GM21576 (cell line): ENCODE measurements at regions not wholly inside any gene's neighbourhood (a gene's known extent, or its start where the extent isn't known, plus 50 kb on each side); places are given as distances from the start of the nearest gene placed in this dataset.

ENCODE experiments used
- ATAC-seq: cut with Tn5 transposase; IDR thresholded peaks from one replicate; pipeline ENCODE4 v1.9.1; 2021; ENCODE audit warnings: mild to moderate bottlenecking, moderate library complexity; ENCODE audit not compliant: unreplicated experiment

DNA sequence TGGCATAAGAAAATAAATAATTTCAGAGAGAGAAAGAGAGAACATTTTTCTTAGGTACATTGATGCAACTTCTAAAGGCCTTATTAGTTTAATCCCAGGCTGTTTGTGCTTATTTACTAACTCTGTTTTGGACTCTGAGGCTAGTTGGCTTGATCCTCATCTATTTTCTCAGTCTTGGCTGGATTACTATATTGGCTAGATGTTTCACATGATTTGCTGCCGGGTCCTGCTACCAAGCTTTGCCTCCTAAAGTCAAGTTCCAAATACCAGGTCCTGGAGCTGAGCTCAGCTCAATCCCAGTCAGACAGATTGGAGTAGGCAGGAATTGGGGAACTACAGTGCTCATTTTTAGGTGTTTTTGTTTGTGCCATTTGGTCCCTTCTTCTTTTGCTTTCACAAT lies 340.8 kb downstream of the BCAT1 start:
- ATAC-seq, result no peak

DNA sequence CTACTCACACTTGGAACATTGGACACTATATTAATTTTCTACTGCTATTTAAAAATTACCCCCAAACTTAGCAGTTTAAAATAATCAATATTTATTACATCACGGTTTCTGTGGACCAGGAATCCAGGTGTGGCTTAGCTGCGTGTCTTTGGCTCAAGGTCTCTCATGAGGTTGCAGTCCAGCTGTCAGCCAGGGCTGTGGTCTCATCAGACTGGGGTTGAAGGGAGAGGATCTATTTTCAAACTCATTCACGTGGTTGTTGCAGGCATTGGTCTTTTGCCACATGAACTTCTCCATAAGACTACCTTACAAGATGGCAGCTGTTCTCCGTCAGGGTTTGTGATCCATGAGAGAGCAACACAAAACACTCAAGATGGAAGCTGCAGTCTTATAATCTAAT lies 343.0 kb downstream of the BCAT1 start:
- no peak for ATAC-seq

DNA sequence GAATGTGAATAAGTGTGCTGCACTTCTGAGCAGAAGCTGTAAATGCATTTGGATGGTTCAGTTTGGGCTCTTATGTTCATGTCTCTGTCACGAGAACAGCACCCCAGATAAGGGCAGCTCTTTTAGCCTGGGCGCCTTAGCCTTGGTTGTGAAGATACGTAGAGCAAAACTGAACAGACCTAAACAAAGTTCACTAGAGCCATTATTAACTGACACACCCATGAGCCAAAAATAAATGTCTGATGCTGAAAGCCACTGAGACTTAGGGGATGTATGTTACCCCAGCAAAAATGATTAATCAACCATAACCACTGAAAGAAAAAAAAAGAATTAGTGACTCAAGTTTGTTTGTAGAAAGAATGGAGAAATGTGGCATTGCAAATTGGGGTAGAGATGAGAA lies 343.4 kb downstream of the BCAT1 start:
- ATAC-seq, result no peak

DNA sequence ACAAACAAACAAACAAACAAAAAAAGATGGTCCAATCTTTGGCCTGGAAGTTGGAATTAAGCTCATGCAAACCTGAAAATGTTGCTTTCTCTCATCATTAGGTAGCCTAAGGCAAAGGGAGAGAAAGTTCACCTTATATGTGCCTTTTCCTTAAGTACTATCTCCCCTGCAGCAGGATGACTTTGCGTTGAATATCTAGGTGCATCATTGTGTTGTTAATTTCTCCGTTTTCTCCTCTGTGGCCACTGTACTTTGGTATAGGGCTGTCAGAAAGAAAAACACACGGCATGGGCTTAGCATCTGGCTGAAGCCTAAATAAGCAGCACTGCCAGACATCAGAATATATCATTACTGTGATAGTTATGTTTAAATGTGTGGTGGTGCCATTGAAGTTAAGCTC lies 345.5 kb downstream of the BCAT1 start:
- ATAC-seq, result no peak

DNA sequence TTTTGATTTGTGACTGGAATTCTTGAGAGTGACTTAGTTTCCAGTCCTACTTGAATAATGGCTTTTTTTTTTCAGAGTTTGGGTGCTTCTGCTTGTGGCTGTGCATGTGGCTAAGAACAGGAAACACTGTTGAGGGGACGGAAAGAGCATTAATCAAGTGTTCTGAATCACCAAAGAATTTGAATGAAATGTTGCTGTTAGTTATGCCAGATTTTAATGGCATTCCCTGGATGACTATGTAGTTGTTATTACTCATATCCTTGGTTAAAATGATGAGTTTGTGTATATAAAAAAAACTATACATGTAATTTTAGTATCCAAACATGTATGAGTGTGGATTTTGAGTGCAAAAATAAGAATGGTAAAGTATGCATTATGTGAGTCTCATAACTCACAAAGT lies 347.9 kb downstream of the BCAT1 start:
- ATAC-seq, result no peak

DNA sequence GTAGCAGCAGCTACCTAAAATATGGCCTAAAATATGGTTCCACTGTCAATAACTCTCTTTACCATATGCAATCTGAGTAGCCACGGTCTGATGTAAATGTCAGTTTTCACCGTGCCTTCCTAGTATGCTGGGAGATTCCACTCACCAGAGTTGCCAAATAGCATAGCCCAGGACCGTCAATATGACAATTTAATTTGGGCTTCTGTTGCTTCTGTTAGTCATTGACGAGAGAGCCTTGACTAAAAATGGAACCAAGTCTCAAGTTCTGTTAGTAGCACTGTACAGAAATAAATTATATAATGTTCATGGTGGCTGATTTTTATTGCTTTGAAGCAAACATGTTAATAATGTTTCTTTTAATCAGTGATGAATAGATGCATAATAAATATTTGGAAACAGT lies 348.4 kb downstream of the BCAT1 start:
- ATAC-seq, result no peak

DNA sequence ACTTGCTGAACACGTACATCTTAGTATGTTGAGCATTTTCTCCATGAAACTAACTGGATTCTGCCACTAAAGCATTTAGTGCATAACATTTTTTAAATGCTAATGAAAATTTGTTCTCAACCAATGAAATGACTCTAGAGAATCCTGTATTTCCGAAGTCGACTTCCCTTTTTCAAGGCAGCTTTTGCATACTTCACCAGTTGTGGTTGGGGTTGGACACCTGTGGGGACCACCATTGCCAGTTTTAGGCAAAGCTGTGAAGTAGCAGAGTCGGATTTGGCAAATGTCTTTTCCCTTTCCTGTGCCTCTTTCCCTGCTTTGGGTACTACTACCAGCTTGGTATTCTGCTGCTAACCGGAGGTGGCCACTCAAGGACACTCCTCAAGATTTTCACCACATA lies 349.2 kb downstream of the BCAT1 start:
- no peak for ATAC-seq

DNA sequence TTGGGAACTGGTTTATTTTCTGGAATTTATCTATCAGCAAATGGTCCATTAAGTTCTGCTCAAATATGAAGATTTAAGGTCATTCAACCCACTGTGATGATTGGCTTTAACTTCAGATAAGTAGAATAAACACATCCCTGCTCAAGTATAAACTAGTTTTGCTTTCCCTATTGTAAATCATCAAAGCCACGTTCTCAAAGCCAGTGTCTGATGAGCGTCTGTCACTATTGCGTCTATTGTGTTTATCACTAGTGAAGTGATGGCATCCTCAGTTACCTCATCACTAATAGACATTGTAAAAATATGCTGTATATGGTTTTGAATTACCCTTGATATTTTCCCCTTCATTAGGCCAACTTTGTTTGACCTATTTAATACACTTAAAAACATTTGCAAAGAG lies 351.3 kb downstream of the BCAT1 start:
- no peak for ATAC-seq

DNA sequence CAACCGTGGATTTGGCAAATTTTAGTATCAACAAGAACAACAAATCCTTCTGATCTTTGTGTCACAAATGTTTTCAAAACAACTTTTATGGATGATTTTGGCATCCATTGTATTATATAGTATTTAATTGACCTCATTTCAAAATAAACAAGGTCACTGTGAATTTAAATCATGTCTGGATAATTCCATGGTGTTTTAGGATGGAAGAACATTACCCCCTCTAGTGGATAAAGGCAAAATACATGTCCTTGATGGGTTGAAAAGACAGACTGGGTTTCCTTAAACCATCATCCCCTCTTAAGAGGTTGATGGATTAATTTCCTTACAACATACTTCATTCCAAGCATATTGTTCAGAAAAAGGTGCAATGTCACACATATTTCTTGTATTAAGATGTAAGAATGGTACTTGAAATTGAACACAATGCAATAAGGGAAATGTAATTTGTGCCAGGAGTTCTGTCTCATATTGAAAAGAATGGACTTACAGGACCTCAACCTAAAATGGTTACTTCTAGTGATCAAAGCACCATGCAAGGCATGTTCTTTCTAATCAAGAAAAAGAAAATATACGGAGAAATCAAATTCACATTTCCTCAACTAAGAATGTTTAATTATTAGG lies 352.0 kb downstream of the BCAT1 start:
- ATAC-seq, result no peak

DNA sequence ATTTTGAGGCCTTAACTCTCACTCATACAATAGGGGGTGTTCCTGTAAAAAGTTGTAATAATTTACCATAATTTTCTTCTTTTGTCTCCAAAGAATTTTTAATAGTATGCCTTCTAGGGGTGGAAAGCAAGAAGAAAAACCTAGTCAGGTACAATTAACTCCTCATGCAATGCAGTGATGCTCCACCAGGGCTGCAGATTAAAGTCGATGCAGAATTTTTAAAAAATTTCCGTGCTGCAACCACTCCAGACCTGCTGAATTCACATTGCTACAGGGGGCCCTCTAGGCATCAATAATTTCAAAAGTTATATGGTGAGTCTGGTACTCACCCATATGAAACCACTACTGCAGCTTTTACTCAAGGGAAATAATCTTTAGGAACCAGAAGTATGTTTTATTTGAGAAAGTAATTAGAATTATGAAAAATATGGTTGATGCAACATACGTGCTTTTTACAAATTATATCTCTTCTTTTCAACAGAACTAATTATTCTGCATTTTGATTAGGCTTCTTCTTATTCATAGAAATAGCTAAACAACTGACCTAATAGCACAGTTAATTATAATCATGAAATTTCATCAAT lies 353.2 kb downstream of the BCAT1 start:
- no peak for ATAC-seq

DNA sequence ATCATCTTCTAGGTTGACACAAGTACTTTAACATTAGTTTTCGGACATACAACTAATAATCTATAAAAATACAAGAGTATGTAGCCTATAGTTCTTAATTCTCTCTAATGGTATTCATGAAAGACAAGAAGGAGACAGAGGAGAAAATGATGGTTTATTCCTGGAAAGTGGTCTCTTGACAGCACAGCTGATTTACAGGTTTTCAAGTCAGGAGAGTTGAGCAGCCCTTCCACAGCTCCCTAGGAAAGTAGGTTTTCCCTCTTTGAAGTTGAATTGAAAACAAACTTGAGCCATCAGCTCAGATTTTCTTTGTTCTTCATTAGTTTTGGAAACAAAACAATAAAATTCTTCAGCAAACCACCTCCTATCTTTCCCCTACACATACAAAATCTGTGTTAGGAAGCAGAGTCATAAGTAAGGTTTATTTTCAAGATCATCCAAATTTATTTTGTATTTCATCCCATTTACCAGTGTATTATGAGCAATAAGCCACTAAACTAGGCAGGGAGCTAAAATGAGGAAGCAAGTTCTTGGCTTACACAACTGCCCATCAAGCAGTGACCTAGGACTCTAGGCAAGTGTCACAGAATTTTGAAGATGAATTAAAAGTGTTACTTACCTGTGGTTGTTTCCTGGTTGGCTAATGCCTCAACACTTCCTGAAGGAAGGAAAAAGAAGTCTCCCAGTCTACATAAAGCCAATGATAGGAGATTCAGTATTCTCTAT lies 357.0 kb downstream of the BCAT1 start:
- no peak for ATAC-seq

DNA sequence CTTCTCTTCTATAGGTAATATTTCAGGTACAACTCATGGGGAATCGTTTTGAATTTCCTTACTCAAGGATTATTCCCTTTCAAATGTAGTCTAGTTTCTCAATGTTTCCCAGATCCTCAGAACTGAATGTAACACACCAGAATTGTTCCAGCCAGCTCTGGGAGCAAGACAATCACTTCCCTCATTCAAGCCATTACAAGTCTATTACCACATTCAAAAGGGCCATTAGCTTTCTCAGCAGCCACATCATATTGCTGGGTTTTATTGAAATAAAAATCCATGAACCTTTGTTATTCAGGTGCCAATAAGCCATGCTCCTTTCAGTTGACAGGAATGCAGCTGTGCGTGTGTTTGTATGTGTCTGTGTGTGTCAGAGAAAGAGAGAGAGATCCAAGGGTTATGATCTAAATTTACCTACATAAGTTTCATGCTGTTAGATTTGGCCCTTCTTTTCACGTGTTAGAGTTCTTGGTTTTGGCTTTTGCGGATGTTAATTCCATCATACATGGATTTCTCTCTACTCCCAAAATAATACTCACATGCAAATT lies 357.7 kb downstream of the BCAT1 start:
- ATAC-seq, result no peak

DNA sequence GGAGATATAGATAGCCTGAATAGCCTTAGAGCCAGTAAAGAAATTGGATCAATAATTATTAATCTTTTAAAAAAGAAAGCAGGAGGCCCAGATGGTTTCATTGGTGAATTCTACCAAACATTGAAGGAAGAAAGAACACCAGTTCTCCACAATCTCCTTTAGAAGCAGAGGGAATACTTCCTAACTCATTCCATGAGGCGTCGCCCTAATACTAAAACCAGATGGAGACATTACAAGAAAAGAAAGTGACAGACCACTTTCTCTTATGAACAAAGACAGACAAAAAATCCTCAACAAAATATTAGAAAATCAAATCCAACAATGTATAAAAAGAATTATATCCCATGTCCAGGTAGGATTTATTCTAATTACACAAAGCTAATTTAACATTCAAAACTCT lies 362.6 kb downstream of the BCAT1 start:
- ATAC-seq, result no peak

DNA sequence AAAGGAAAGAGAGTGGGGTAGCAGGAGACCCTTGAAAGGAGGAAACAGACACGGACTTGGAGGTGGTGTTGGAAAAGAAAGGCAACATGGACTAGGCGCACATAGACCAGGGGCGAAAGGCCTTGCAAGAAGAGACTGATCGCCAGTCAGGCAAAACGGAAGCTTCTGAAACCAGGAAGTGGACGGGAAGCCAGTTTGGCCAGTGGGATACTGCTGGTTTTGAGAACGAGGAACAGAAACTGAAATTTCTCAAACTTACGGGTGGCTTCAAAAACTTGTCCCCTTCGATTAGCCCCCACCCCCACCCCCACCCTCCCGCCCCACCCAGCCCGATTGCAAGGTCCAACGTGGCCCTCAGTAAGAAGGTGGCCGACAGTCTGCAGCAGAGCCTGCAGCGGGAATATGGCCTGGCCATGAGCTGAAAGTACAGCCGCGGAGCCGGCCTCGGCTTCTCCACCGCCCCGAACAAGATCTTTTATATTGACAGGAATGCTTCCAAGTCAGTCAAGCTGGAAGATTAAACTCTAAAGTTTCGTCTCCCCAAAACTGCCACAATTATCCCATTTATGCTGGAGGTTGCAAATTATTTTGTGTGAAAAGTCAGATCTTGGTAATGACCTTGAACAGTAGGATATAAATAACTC lies 364.7 kb downstream of the BCAT1 start:
- no peak for ATAC-seq

DNA sequence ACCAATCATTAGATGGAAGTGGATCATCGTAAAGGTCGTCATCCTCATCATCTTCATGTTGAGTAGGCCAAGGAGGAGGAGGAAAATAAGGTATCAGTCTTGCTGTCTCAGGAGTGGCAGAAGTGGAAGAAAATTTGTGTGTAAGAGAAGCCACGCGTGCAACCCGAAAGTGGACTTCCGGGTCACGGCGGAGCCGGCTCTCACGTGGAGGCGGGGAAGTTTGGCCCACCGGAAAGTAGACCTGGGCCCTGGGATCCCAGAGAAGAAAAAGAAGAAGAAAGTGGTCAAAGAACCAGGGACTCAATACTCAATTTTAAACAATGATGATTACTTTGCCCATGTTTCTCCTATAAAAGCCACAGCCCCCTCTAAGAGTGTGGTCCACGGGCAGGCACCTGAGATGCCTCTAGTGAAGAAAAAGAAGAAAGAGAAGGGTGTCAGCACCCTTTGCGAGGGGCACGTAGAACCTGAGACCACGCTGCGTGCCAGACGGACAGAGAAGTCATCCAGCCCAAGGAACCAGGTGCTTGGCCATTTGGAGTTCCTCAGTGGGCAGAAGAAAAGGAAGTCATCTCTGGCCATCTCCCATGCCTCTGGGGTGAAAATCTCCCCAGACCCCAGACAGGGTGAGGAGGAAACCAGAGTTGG lies 365.8 kb downstream of the BCAT1 start:
- no peak for ATAC-seq

DNA sequence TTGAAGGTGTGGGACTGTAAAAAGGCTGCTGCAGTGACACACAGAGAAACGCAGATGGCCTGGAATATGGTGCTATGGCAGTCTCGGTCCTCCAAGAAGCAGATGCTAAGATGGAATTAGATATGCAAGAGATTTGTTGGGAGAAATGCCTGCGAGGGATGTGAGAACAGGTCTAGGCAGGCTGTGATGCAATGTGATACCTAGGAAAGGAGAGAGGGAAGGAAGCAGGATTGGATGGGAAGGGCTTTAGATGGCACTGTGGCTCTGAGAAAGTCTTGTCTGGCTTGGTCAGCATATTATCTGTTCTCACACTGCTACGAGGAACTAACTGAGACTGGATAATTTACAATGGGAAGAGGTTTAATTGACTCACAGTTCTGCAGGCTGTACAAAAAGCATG lies 374.4 kb downstream of the BCAT1 start:
- no peak for ATAC-seq

DNA sequence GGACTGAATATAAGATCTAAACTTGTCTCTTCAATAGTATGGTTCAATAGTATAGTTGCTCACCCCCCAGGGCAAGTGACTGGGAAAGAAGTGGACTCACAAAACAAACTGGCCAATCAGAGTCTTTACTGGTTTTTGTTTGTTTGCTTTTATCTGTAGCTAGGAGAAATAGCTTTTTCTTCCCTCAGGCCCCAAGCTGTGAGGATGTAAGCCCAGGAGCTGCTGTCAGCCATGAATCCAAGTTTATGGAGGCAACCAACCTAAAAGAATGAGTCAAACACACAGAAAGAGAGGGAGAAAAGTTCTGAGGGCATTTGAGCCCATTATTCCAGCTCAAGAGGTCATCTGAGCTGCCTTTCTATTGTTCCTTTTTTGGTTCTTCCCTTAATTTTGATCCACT lies 375.3 kb downstream of the BCAT1 start:
- no peak for ATAC-seq

DNA sequence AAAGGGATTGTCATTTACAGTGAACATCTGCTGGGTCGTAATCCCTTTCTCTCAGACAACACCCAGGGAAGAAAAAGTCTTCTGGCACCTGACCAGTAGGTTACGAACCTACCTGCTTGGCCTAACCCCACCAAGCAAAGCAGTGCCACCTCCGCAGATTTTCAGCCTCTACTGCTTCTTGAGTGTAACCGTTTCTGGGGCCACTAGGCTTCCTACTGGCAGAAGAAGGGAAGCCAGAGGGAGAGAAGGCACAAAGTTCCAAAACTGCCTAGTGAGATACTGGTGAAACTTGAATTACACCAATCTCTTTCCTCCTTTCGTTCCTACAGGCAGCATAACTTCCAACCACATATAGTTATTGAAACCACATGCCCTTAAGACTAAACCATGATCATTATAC lies 383.6 kb downstream of the BCAT1 start:
- no peak for ATAC-seq

DNA sequence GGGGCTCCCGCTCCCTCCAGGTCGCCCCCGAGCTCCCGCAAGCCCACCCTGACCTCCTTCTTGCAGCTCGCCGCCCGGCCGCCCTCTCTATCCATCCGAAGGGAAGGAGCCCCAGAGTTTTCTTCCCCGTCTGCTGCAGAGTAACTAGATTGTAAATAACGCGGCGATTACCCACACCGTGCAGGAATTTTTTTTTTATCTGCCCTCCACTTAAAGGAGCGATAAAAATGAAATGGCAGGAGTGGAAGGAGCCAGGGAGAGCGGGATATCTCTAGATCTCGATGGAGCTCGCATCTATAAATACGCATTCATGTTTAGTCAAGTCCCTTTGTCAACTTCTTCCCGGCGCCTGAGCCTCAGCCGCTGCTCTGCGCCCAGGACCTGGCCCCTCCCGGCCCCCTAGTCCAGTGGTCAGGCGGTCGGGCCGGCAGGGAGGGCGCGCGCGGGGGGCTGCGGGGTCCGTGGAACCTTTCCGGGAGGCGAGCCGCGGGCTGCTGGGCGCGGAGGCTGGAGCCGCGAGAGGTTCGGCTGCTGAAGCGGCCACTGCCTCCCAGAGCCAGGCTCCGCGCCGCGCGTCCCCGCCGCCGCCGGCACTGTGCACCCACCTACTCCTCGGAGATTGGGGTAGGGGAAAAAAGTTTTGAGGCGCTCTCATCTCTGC lies 386.0 kb downstream of the BCAT1 start:
- no peak for ATAC-seq

DNA sequence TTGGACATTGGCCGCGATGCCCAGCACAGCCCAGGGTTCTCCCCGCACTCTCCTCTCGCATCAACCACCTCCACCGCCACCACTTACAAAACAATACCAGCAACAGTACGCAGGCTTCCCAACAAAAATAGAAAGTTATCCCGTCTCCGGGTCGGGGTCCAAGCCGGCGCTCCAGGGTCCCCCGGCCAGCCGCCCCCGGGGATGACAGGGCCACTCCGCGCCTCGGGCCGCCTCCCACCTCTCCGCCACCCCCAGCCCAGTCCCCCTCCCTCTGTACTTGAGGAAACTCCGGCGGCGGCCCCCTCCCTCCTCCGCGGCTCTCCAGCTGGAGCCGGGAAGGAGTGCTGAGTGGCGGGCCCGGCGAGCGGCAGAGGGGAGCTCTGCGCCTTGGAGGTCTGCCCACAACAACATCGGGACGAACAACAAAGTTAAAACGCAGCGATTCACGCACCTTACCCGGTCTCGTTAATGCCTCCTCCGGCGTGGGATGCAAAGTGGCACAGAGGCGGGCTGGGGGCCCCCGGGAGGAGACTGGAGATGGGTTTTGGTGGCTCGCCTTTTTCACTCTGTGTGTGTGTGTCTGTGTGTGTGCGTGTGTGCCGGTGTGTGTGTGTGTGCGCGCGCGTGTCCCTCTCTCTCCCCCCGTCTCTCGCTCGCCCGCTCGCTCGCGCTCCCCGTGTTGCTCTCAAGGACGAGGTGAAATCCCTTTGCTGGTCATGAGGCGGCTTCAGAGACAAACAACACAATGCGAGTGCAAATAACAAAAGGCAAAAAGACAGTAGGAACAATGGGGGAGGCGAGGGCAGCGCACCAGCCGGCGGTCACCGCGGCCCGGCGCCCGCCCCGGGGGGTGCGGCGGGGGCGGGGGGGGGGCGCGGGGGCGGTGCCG lies 386.8 kb downstream of the BCAT1 start:
- no peak for ATAC-seq
